Tibial nerve (tissue), 4 donors: ENCODE measurements at regions not wholly inside any gene's neighbourhood (a gene's known extent, or its start where the extent isn't known, plus 50 kb on each side); places are given as distances from the start of the nearest gene placed in this dataset.

Experiments used
- EP300 ChIP-seq, 2 donors: sonication (generic); formaldehyde crosslinking; IDR thresholded peaks; one replicate each; pipeline ENCODE4 v1.6.1; 2017; ENCODE audit warnings: antibody characterized with exemption in 2 of 2, mild to moderate bottlenecking in 1 of 2
- POLR2A ChIP-seq, 2 donors: fragments of 450-650 bp; IDR thresholded peaks; one replicate each; pipeline ENCODE4 v1.6.1; 2017; ENCODE audit warnings: antibody characterized with exemption in 2 of 2, mild to moderate bottlenecking in 2 of 2, moderate library complexity in 2 of 2
- TF ChIP-seq, protein P1 (sequence below), 5 experiments: fragments of 200-600 bp in 3 of 5; fragments of 450-650 bp in 2 of 5; sonication (generic) in 3 of 5; IDR thresholded peaks; one replicate each; pipeline ENCODE4 v1.5.1; 2016 to 2019; ENCODE audit warnings: antibody characterized with exemption in 5 of 5, mild to moderate bottlenecking in 3 of 5, moderate library complexity in 2 of 5

DNA sequence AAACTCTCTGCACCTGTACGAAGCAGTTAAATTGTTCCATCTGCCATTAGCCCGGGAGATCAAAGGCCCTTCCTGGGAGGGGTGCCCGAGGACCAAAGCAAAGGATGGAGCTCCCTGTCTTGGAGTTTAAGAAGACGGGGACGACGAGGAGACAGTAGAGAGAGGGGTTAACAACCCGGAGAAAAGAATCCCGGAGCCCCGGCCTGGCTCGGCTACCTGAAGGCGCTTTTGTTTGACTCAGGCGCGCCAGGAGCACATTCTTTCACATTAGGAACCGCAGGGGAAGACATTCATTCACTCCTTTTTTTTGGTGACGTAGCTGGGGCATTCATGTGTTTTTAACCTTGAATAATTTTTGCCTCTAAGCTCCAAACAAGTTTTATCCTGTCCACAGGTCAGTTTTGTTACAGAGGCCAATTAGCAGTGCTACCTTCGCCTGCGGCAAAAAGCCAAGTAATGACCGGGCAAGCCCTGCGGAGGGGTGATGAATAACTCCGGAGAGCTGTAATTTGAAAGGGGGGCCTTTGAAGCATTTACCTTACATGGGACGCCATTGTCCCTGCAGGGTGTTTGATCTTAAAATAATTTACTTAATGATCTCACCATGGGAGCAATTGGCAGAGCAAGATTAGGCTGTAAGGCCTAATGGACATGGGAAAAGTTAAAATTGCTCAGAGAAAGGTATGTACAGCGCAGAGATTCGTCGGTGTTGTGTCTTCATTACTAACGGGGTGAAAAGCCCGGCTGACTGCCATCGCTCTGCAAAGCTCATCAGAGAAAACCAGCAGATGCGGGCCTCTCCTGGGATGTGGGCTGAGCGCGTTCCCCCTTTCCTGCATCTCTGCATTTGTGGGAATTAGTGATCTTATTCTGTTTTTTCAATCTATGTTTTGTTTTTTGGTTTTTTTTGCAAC is 258.0 kb upstream of the SP4 start:
- TF ChIP-seq, protein P1, sequence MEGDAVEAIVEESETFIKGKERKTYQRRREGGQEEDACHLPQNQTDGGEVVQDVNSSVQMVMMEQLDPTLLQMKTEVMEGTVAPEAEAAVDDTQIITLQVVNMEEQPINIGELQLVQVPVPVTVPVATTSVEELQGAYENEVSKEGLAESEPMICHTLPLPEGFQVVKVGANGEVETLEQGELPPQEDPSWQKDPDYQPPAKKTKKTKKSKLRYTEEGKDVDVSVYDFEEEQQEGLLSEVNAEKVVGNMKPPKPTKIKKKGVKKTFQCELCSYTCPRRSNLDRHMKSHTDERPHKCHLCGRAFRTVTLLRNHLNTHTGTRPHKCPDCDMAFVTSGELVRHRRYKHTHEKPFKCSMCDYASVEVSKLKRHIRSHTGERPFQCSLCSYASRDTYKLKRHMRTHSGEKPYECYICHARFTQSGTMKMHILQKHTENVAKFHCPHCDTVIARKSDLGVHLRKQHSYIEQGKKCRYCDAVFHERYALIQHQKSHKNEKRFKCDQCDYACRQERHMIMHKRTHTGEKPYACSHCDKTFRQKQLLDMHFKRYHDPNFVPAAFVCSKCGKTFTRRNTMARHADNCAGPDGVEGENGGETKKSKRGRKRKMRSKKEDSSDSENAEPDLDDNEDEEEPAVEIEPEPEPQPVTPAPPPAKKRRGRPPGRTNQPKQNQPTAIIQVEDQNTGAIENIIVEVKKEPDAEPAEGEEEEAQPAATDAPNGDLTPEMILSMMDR (IDR thresholded peaks at IDR 0.05), result no peak
- TF ChIP-seq POLR2A (IDR thresholded peaks at IDR 0.05) (no peak), EP300 (IDR thresholded peaks at IDR 0.05) (no peak)
